ENCODE measurements at regions not wholly inside any gene's neighbourhood (a gene's known extent, or its start where the extent isn't known, plus 50 kb on each side); places are given as distances from the start of the nearest gene placed in this dataset.

- H2AFZ ChIP-seq = no peak overlapping the region
- DNase-seq (ENCODE audit: low spot score) = no peak
- H3K9me2 ChIP-seq (replicated peaks; ENCODE audit: insufficient read depth) = no peaks in the 10 kb centered on the region
- H3K4me2 ChIP-seq = no peak overlapping the region
- TF ChIP-seq EZH2phosphoT487 (IDR thresholded peaks at IDR 0.05; ENCODE audit: low read depth, severe bottlenecking, unreplicated experiment) (no peak), EZH2 (IDR thresholded peaks at IDR 0.05; ENCODE audit: borderline replicate concordance) (no peak), CTCF (IDR thresholded peaks at IDR 0.05; ENCODE audit: poor library complexity) (no peak)
- H3K4me3 ChIP-seq = no peak overlapping the region
- H3K79me2 ChIP-seq = no peaks in the 10 kb centered on the region
- H4K20me1 ChIP-seq (ENCODE audit: insufficient read depth, poor library complexity, severe bottlenecking) = no peaks in the 10 kb centered on the region
- WGBS (ENCODE audit: low lambda C conversion rate, missing lambda C conversion rate) = 89% methylated on average over 2 of the region's 2 CpGs
- no peak overlapping the region for H3K27ac ChIP-seq
- H3K9me3 ChIP-seq (ENCODE audit: low read depth) = no peaks in the 10 kb centered on the region
- H3K4me1 ChIP-seq (ENCODE audit: insufficient read depth) = peaks cover 4% of the 10 kb centered on the region
- peaks cover 80% of the 10 kb centered on the region for H3K27me3 ChIP-seq
- H3K36me3 ChIP-seq (replicated peaks; ENCODE audit: insufficient read depth, low read depth) = no peaks in the 10 kb centered on the region
Measured at GRCh38 chr12:111028830-111029229, 108.5 kb upstream of the MYL2 start.

GRCh38 chr12:111027431-111027830 is 107.1 kb upstream of the MYL2 start:
- Histone ChIP-seq H3K27ac (no peak overlapping the region), H3K4me2 (no peak overlapping the region), H3K27me3 (peaks cover 72% of the 10 kb centered on the region), H3K4me3 (no peak overlapping the region), H3K9me2 (replicated peaks; ENCODE audit: insufficient read depth) (no peaks in the 10 kb centered on the region), H2AFZ (no peak overlapping the region), H3K79me2 (no peaks in the 10 kb centered on the region), H3K36me3 (replicated peaks; ENCODE audit: insufficient read depth, low read depth) (no peaks in the 10 kb centered on the region), H3K4me1 (ENCODE audit: insufficient read depth) (no peaks in the 10 kb centered on the region), H4K20me1 (ENCODE audit: insufficient read depth, poor library complexity, severe bottlenecking) (no peaks in the 10 kb centered on the region), H3K9me3 (ENCODE audit: low read depth) (no peaks in the 10 kb centered on the region)
- no peak for DNase-seq (ENCODE audit: low spot score)
- WGBS (ENCODE audit: low lambda C conversion rate, missing lambda C conversion rate) = 85% methylated on average over 3 of the region's 3 CpGs
- TF ChIP-seq EZH2phosphoT487 (IDR thresholded peaks at IDR 0.05; ENCODE audit: low read depth, severe bottlenecking, unreplicated experiment) (no peak), CTCF (IDR thresholded peaks at IDR 0.05; ENCODE audit: poor library complexity) (no peak), EZH2 (IDR thresholded peaks at IDR 0.05; ENCODE audit: borderline replicate concordance) (no peak)

DNA sequence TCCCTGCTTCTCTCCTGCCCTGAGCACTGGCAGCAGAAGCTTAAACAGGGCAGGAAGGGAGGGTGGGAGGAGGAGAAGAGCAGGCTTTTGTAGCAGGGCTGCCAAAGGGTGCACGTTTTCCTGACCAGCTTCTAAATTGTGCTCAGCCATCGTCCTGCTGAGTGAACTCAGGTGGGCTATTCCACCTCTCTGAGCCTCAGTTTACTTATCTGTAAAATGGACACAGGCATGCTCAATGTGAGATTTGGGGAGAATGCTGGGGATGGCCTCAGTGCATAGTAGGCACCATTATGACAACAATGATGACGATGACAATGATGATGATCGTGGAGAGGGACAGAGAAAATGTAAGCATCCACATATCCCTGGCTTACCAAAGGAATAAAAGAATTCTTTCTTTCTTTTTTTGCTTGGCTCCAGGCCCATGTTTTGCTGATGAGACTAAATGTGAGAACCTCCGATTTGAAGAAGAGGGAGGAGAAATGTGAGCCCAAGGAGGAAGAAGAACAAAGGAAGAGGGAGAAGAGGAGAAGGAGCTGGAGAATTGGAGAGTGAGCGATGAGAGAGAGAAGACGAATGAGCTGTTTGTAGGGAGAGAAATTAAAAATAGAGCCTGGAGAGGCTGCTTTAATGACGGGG is 105.5 kb upstream of the MYL2 start:
- H4K20me1 ChIP-seq (ENCODE audit: insufficient read depth, poor library complexity, severe bottlenecking) = no peaks in the 10 kb centered on the region
- no peaks in the 10 kb centered on the region for H3K4me1 ChIP-seq (ENCODE audit: insufficient read depth)
- 72% methylated on average over 8 of the region's 8 CpGs for WGBS (ENCODE audit: low lambda C conversion rate, missing lambda C conversion rate)
- H3K36me3 ChIP-seq (replicated peaks; ENCODE audit: insufficient read depth, low read depth) = no peaks in the 10 kb centered on the region
- no peak overlapping the region for H3K4me3 ChIP-seq
- no peak overlapping the region for H2AFZ ChIP-seq
- no peaks in the 10 kb centered on the region for H3K9me2 ChIP-seq (replicated peaks; ENCODE audit: insufficient read depth)
- TF ChIP-seq CTCF (IDR thresholded peaks at IDR 0.05; ENCODE audit: poor library complexity) = no peak
- TF ChIP-seq EZH2phosphoT487 (IDR thresholded peaks at IDR 0.05; ENCODE audit: low read depth, severe bottlenecking, unreplicated experiment) = no peak
- no peak for TF ChIP-seq EZH2 (IDR thresholded peaks at IDR 0.05; ENCODE audit: borderline replicate concordance)
- H3K4me2 ChIP-seq = no peak overlapping the region
- no peaks in the 10 kb centered on the region for H3K9me3 ChIP-seq (ENCODE audit: low read depth)
- H3K79me2 ChIP-seq = no peaks in the 10 kb centered on the region
- DNase-seq (ENCODE audit: low spot score) = no peak
- H3K27ac ChIP-seq = no peak overlapping the region
- H3K27me3 ChIP-seq = peaks cover 57% of the 10 kb centered on the region

All from hepatocyte (in vitro differentiated cells).